DMS53 treated with DMSO at 0.1 percent for 48 hours (cell line): ENCODE measurements at regions not wholly inside any gene's neighbourhood (a gene's known extent, or its start where the extent isn't known, plus 50 kb on each side); places are given as distances from the start of the nearest gene placed in this dataset.
"Not testable (repeated sequence)": the region's sequence is repeated elsewhere in the genome, so short reads cannot be mapped to it uniquely, and the experiment has no call there.

Experiments used
- DNase-seq: peaks from one replicate; lab custom pipeline; 2025; ENCODE audit not compliant: unreplicated experiment; lab: John Stamatoyannopoulos, UW

DNA sequence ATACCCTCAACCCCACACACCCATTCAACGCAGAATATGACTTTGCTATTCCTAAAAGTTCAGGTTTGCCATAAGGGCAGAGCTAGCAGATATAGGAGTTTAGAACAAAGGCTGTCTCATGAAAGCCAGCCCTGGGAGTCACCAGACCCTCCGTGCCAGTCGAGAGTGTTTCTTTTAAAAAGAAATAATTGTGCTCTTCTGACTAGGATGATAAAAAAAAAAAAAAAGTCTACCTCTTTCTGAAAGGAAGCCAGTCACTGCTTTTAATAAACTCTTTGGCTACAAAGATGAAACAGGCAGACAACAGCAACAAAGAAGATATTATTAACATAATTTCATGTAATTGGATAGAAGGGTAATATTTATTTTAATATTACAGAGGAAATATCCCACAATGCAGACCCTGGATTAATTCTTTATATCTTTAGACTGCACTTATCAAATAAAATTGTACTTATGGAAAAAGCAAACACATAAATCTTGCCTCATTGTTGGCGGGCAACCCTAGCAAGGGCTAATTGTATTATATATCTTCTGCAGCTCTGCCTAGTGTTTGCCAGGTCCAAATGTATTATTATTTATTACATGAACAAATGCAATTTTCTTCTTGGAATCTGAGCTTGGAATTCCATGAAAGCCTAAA lies 277.5 kb upstream of the DYNLRB2 start:
- DNase-seq = no peak

DNA sequence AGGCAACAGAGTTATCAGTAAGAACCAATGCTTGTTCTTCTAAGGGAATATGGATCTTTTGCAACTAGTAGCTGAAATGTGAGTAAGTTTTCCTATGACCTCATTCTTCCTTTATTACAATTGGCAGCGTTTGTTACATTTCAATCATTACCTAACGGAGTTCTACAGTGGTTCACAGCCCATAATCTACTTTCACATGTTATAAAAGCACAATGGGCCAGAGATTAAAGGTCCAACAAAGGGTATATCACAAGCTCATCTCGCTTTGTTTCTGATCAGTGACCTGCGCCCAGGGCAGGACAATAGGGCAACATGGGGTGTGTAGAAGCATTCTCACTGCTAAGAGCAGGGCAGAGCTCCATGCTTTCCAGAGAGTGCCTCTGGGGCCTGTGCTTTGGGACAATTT lies 279.9 kb upstream of the DYNLRB2 start:
- no peak for DNase-seq

DNA sequence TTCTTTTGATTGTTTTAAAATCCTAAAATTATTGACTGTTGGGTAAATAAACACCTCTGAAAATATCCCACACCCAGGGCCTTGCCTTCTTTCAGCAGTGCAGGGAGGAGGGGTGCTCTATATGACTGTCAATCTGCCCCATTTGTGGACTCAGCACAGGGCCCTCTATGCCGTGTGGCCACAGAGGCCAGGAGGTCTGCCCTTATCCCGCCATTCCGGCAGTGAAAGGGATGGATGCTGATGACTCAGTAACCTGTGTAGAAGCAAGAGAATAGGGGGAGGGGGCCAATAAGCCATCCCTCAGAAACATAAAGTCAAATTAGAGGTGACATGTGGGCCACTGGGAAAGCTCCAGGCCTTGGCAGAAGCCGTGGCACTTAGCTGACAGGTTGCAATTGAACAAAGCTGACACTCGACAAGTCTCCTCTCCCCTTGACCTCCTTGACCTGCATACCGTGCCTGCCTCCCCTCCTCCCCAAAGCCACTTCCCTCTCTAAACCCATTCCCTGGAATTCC lies 281.4 kb upstream of the DYNLRB2 start:
- no peak for DNase-seq

DNA sequence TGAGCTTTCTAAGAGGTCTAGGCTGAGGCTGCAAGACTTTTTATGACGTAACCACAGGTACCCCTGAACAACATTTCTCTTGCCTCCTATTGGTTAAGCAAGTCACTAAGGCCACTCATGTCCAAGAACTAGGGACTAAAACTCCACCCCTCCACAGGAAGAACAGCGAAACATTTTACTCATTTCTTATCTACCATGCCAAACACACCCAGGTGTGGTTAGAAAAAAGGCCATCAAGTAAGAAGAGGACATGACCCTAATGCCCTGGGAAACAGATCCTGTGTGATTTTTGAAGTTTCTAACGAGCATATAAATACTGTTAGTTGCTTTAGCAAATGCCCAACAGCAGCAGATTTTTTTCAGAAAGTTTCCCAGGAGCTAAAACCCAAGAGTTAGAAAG lies 282.4 kb upstream of the DYNLRB2 start:
- no peak for DNase-seq

DNA sequence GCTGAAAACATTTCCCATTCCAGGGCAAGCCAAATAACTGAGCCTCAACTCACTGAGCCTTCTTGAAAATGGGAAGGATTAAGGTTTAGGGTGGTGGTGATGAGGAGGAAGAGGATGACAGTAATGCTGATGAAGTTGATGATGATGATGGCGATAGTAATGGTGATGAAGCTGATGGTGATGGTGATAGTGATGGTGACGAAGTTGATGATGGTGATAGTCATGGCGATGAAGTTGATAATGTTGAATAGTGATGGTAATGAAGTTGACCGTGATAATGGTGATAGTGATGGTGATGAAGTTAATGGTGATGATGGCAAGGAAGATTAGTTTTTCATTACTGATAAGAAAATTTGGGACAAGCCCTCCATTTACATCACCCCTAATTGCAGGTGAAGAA lies 285.8 kb upstream of the DYNLRB2 start:
- DNase-seq = no peak

DNA sequence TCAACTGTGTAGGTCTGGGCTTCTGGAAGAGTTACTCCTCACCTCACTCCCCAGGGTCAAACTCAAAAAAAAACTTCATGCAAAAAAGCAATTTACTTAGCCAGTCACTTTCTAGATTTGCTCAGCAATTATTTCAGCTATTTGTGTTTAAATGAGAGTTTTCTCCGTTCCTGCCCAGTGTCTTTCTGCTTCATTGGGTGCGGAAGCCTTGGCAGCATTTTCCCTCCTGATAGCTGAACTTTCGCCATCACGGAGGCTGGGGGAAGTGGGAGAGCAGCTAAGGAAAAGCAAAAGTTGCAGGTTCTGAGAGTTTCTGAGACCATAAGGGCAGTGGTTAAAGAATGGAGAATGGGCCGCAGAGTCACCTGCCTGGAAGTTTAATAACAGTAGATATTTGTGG lies 287.1 kb upstream of the DYNLRB2 start:
- DNase-seq = no peak

DNA sequence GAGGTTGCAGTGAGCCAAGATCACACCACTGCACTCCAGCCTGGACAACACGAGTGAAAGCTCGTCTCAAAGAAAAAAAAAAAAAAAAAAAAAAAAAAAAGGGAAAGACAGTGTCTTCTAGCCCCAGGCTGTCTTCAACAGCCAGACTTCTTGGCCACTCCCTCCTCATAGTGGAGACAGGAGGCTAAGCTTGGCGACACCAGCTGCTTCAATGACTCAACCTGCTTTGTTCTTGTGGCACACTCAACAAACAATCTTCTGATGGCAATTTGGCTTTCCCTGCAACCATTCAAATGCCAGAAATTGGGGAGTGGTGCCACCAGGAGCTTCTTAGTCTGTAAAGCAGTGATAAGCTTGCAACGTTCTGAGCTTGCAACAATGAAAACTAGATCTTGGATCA lies 290.4 kb upstream of the DYNLRB2 start:
- DNase-seq = no peak

DNA sequence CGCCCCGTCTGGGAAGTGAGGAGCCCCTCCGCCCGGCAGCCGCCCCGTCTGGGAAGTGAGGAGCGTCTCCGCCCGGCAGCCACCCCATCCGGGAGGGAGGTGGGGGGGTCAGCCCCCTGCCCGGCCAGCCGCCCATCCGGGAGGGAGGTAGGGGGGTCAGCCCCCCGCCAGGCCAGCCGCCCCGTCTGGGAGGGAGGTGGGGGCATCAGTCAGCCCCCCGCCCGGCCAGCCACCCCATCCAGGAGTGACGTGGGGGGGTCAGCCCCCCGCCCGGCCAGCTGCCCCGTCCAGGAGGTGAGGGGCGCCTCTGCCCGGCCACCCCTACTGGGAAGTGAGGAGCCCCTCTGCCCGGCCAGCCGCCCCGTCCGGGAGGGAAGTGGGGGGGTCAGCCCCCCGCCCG lies 297.5 kb upstream of the DYNLRB2 start:
- not testable (repeated sequence) for DNase-seq

DNA sequence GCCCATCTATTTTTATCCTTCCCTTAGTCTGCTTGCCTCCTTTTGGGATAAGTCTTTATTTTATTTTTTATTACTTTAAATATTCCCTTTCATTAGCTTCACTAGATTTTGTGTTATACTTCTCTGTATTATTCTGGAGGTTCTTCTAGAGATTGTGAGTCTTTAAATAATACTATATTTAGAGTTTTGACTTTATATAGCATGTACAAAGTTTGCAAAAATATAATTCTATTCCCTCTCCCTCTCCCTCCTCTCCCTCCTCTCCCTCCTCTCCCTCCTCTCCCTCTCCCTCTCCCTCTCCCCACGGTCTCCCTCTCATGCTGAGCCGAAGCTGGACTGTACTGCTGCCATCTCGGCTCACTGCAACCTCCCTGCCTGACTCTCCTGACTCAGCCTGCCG lies 298.5 kb upstream of the DYNLRB2 start:
- not testable (repeated sequence) for DNase-seq

DNA sequence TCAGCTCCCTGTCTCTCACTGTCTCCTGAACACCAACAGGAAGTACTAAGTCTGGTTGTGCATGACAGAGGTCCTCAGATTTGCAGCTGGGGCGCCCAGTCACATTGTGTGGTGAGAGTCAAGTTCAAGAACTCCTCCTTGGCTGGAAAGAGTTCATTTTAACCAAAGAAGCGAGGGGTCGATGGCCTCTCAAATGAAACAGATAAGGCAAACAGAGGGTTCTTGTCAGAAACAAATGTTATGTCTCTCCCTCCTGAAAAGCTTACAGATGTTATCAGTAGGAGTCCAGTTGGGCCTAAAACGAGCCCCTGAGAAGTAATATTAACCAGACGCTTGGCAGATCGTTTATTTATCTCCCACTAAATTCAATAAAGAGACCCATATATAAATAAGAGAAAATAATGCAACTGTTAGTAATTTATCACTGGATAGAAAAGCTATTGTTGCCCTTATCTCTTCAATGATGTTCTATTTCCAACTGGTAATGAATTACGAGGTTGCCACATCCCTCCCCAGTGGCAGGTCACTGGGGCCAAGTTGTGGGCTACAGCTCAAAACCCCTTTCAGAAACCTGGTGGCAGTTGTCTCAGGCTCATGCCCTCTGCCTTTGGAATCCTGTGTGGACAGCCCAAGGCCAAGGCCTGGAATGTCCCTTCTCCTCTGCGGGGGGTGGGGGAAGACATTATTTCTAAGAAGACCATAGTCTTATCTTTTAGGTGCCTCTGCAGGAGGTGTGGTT lies 307.5 kb upstream of the DYNLRB2 start:
- no peak for DNase-seq

DNA sequence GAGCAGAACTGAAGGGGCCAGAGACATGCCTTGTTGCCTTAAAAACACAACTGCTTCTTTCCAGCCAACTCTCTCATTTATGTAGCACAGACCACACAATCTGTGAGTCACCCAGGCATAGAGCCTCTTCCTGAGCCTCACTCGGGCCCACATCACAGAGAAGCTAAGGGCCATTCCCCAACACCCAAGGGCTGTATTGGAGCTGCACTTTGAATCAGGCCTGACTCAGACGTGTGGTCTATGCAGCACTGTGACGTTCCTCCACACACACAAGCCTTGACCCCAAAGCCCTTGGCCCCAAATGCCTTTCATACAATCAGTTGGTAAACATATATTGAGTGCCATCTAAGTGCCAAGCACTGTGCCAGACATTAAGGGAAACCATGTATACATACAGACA lies 308.9 kb upstream of the DYNLRB2 start:
- DNase-seq = no peak

DNA sequence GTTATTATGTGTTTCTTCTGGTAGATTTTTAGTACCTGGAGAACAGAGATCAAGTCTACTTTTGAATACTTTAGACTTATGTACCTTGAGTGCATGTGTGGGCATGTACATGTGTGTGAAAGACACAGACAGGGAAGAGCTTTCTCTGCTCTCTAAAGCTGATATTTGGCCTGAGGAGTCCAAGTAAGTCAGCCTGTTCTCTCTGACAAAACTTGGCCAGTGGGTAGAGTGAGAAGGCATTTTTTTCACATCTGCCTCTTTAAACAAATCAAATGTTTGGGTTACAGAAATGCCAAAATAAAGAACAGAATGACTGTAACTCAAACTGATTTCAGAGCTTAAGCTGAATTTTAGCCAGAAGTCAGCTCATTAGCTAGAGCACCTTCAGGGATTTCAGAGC lies 309.7 kb upstream of the DYNLRB2 start:
- no peak for DNase-seq

DNA sequence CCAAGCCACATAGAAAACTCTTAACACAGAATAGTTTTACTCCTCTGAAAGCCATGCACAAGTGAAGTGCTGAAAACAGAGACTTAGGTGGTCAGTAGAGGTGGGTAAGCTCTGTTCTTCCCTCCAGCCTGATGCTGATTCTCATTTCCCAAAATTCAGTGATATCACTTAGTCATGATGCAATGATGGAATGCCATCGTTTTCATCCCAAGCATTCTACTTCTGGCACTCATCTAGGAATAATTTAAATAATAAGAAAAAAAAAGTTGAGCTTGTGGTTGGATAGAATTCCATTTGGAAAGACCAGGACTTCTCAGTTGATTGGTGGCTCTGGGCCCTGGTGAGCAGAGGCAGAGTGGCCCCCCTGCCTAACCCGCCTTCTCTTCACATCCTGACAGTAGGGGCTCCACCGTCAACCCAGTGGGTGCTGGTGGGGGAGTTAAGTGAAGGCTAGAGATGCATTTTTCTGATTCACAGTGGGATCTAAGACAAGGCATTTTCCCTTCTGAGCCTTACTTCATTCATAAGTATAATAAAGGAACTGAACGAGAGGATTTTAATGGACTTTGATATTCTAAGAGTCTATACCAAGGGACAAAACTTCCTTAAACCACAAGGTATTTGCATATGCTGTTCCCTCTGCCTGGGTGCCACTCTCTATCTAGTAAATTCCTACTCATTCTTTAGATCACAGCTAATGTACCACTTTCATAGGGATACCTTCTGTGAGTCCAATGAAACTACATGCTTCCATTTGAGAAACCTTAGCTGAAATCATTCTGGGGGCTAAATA lies 310.3 kb upstream of the DYNLRB2 start:
- DNase-seq = no peak

DNA sequence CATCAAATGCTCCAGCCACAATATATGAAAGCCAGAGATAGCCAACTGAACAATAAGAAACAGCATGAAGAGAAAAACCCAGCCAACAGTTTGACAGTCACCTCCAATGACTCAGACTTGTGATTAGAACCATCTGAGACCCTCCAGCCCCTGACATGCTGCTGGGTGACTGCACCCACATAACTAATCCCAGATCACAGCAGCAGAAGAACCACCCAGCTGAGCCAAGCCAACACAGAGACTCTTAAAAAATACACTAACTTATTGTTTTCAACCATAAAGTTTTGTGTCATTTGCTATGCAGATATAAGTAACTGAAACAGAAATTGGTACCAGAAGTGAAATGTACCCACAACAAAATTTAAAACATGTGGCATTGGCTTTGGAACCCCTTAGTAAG lies 314.3 kb upstream of the DYNLRB2 start:
- no peak for DNase-seq

DNA sequence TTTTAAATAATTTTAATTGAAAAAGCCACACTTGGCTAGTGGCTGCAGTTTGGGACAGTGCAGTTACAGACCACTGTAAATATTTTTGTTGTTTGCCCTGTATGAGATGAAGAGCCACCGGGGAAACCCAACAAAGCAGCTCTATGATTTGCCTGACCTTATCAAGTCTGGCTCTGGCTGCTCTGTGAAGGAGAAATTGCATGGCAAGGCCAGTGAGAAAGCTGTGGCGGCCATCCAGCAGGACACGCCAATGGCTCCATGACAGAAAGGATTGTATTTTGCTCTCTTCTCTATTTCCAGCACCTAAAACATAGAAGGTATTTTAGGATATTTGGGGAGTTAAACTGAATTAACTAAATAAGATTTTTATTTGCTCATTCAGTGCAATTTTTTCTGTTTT lies 330.0 kb upstream of the DYNLRB2 start:
- no peak for DNase-seq

DNA sequence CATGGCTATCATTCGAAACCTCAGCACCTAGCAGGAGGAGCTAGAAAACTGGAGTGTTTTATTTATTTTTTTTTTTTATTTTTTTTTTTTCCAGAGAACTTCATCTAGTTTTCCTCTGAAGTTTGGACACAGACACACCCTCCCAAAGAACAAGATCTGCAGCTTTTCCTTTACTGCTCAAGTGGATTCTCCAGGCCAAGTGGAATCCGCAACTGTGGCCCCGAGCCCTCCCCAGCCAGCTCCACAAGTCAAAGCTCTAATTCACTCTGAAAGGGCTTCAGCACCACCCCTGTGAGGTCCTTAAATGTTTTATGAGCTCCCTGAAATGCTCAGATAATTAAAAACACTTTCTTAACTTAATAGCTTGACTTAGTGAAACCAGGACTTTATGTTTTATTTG lies 332.1 kb upstream of the DYNLRB2 start:
- DNase-seq = no peak

DNA sequence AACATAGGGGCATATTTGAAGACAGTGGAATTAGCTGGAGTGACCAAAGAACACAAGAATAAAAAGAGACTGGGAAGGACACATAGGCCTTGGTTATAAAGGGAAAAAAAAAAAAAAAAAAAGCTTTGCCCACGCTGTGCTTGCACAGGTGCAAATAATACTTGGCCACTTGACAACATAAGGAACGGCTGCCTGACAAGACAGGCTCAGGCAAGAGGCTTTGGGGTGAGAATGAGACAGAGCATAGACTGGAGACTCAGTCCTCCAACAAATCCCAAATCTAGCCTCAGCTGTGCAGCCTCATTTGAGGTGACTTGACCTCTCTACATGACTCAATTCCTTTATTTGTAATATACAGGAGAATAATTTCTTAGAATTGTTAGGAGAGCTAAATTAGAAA lies 332.8 kb upstream of the DYNLRB2 start:
- peak; percentile 44 for DNase-seq

DNA sequence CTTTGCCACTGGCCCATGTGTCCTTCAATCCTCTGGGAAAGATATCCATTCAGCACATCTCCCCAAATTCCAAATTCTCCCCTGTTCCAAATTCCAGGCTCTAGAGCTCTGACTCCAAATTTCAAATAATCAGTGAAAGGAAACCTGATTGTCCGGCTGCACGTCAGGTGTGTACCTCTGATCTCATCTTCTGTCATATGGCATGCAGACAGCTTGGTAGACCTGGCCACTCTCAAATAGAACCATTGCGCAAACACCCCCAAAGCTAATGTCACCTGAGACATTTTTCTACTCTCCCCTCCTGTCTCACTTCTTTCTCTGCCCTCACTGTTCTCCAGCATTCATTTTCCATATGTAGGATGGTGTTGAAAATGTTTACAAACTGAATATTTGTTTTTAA lies 337.0 kb upstream of the DYNLRB2 start:
- DNase-seq = no peak

DNA sequence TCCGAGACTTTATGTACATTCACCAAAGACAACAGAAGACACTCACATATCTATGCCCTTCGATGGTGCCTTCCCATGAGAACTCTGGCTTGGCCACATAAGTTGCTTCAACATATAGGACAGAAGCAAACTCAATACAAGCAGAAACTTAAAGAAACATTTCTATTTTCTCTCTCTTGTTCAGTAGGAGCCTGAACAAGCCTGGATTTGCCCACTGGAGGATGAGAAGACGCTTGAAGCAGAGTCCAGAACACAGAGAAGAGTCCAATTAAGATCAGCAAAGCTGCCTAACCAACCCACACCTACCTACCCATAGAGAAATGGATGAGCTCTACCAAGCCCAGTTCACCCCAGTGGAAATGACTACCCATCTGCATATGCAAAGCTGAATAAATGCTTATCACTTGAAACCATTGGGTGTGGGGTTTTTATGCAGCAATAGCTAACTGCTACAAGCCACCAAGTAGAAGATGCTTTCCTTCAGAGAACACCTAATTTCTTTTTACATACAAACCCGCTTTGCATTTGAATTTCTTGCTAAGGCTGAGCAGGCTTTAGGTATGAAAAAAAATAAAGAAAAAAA lies 337.9 kb upstream of the DYNLRB2 start:
- DNase-seq = no peak

DNA sequence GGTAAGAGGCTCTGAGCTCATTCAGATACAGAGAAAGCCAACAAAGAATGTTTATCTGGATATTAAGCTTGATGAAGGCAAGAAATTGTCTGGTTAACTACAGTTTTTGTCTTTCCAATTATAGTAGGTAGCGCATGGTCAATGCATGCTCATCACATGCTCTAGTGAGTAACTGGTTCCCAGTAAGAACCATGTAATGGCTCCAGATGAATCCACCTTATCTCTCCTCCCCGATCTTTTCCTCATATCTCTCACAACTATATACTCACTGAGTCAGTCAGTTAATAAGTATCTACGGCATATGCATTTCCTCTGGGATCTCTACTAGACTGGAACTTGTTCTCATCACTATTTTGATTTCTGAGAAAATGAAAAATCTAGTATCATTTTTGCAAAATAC lies 340.7 kb upstream of the DYNLRB2 start:
- DNase-seq = no peak

DNA sequence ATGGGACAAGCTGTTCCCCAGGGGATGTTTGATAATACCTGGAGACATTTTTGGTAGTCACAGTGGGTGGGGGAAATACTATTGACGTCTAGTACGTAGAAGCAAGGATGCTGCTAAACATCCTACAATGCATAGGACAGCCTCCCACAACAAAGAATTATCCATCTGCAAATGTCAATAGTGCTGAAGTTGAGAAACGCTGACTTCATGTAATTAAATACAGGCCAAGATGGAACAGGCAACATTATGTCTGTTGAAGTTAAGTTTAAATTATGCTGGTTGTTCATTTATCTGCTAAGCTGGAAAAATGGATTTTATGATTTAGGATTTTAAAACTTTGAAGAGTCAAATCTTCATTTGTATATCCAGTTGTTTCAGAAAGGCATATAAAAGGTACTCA lies 341.2 kb upstream of the DYNLRB2 start:
- no peak for DNase-seq
